GM12864 (cell line): ENCODE measurements at regions not wholly inside any gene's neighbourhood (a gene's known extent, or its start where the extent isn't known, plus 50 kb on each side); places are given as distances from the start of the nearest gene placed in this dataset.

Source experiments
- DNase-seq: peaks from one replicate; pipeline ENCODE4 v3.0.0-alpha.2; 2011; ENCODE audit warnings: low read depth
- H3K4me3 ChIP-seq: 2 replicates; pipeline ENCODE4 v1.5.1; 2011; ENCODE audit warnings: mild to moderate bottlenecking, low read depth, low read length, control low read depth
- TF ChIP-seq, protein P1 (sequence below): IDR thresholded peaks from 2 replicates; pipeline ENCODE4 v1.5.1; 2011; ENCODE audit warnings: low read depth, mild to moderate bottlenecking, moderate library complexity, low read length, control low read depth, inconsistent platforms; ENCODE audit errors: missing control alignments

- TF ChIP-seq, protein P1, sequence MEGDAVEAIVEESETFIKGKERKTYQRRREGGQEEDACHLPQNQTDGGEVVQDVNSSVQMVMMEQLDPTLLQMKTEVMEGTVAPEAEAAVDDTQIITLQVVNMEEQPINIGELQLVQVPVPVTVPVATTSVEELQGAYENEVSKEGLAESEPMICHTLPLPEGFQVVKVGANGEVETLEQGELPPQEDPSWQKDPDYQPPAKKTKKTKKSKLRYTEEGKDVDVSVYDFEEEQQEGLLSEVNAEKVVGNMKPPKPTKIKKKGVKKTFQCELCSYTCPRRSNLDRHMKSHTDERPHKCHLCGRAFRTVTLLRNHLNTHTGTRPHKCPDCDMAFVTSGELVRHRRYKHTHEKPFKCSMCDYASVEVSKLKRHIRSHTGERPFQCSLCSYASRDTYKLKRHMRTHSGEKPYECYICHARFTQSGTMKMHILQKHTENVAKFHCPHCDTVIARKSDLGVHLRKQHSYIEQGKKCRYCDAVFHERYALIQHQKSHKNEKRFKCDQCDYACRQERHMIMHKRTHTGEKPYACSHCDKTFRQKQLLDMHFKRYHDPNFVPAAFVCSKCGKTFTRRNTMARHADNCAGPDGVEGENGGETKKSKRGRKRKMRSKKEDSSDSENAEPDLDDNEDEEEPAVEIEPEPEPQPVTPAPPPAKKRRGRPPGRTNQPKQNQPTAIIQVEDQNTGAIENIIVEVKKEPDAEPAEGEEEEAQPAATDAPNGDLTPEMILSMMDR = no peak
- no peak overlapping the region for H3K4me3 ChIP-seq
- DNase-seq = no peak
Measured at GRCh38 chr2:35708411-35708923, 647.1 kb upstream of the CRIM1 start.

GRCh38 chr2:35688309-35688708 is 667.3 kb upstream of the CRIM1 start:
- TF ChIP-seq, protein P1 = no peak
- no peak for DNase-seq
- no peak overlapping the region for H3K4me3 ChIP-seq

DNA sequence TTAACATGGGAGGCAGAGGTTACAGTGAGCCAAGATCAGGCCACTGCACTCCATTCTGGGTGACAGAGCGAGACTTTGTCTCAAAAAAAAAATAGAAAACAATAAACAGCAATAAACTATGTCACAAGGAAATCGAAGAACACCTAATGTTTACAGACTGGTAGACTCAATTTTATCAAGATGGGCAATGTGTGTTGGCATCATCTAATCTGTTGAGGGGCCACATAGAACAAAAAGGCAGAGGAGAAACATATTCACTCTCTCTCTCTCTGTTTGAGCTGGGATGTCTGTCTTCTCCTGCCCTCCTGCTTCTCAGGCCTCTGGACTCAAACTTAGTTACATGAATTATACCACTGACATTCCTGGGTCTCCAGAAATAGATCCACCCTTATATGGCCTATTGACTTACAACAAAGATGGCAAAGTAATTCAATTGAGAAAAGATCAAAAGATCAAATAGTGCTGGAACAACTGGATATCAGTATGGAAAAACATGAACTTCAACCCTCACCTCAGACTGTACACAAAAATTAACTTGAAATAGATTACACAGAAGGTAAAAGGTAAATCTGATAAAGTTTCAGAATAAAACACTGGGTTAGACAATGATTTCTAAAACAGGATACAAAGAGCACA is 703.8 kb upstream of the CRIM1 start:
- TF ChIP-seq, protein P1 = no peak
- H3K4me3 ChIP-seq = no peak overlapping the region
- no peak for DNase-seq

DNA sequence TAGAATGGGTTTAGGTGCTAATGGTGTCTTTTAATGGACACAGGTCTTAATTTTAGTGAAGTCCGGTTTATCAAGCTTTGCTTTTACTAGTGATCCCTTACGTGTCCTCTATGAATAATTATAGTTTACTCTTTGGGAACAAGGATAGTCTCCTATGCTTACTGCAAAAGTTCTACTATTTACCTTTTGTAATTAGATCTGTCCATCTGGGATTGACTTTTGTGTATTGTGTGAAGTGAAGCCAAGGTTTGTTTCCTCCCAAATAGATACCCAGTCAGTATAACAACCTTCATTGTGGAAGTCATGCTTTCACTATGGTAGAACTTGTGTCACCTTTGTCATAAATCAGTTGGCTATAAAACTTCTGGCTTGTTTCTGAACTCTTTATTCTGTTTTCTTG is 740.9 kb upstream of the CRIM1 start:
- TF ChIP-seq, protein P1 = no peak

DNA sequence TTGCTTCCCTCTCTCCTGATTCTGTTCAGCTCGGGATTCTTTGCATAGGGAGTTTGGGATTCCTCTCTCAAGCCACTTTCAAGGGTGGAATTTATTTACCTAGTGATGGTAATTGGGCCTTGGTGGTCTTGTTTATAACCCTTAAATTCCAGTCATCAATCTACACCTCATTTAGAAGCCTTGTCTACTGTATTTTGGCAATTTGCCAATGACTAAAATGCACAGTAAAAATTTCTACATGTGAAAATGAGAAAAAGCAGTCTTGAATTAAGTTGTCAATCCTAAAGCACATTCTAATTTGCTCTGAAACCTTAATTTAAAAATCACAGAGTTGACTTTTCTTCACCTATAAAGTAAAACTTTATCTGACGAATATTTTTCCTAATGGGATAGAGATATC is 749.2 kb upstream of the CRIM1 start:
- no peak overlapping the region for H3K4me3 ChIP-seq
- TF ChIP-seq, protein P1 = no peak
- no peak for DNase-seq

More for the DNA sequence above, 740.9 kb upstream of the CRIM1 start:
- no peak for DNase-seq
- no peak overlapping the region for H3K4me3 ChIP-seq

DNA sequence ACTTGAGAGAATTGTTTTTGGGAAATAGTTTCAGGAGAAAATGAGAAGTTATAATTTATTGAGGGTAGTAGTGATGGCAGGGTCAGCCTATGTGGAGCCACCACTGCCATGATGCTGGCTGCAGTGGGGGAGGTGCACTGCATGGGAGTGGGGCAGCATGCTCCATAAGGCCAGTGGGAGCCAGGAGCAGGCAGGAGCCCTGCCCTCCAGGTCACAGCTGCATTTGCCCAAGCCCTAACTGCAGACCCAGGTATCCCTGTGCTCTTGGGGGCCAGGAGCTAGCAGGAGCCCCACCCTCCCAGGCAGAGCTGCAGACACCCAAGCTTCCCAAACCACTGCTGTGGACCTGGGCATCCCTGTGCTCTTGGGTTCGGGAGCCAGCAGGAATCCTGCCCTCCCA is 757.3 kb upstream of the CRIM1 start:
- H3K4me3 ChIP-seq = no peak overlapping the region
- TF ChIP-seq, protein P1 = no peak
- DNase-seq = no peak

DNA sequence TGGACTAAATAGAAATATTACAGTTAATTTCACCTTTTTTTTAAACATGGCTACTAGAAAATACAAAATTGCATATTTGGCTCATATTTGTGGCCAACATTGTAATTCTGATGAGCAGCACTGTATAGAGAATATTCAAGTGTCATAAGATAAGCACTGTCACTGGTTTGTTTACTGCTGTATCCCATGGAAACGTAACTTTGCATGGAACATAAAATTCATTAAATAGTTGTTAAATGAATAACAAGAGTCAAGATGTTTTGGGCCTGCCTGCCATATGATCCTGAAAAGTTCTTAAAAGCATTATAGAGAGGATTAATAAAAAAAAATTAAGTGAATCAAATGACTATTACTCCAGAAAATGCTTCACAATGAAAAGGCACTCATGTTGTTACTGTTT is 763.7 kb upstream of the CRIM1 start:
- H3K4me3 ChIP-seq = no peak overlapping the region
- DNase-seq = no peak
- TF ChIP-seq, protein P1 = no peak
